Epithelial cell of proximal tubule (primary cell): ENCODE measurements at regions not wholly inside any gene's neighbourhood (a gene's known extent, or its start where the extent isn't known, plus 50 kb on each side); places are given as distances from the start of the nearest gene placed in this dataset.

Source experiments
- DNase-seq: peaks from one replicate; pipeline ENCODE4 v3.0.0-alpha.2; 2011; ENCODE audit warnings: low read depth
- H3K4me3 ChIP-seq: 2 replicates; pipeline ENCODE4 v1.5.1; 2011; ENCODE audit warnings: low read depth, mild to moderate bottlenecking, low read length
- CTCF ChIP-seq: conservative IDR thresholded peaks from 2 replicates; pipeline ENCODE4 v1.5.1; 2012; ENCODE audit warnings: low read depth, mild to moderate bottlenecking, low read length

GRCh38 chr11:15744693-15745092 is 611.7 kb downstream of the SOX6 start:
- no peak for TF ChIP-seq CTCF
- no peak for DNase-seq

GRCh38 chr11:15745266-15745665 is 611.1 kb downstream of the SOX6 start:
- H3K4me3 ChIP-seq = no peak overlapping the region
- no peak for DNase-seq
- no peak for TF ChIP-seq CTCF

More at GRCh38 chr11:15744693-15745092, 611.7 kb downstream of the SOX6 start:
- H3K4me3 ChIP-seq = no peak overlapping the region

- TF ChIP-seq CTCF = no peak
- H3K4me3 ChIP-seq = no peak overlapping the region
- no peak for DNase-seq
These were observed 608.7 kb downstream of the SOX6 start for GRCh38 chr11:15747671-15748070.

GRCh38 chr11:15748132-15748531 is 608.2 kb downstream of the SOX6 start:
- no peak for TF ChIP-seq CTCF
- no peak overlapping the region for H3K4me3 ChIP-seq
- DNase-seq = no peak

GRCh38 chr11:15748741-15749140 is 607.6 kb downstream of the SOX6 start:
- no peak for DNase-seq
- no peak for TF ChIP-seq CTCF
- no peak overlapping the region for H3K4me3 ChIP-seq

GRCh38 chr11:15750535-15751308 is 605.6 kb downstream of the SOX6 start:
- TF ChIP-seq CTCF = no peak
- no peak overlapping the region for H3K4me3 ChIP-seq
- no peak for DNase-seq

- no peak for TF ChIP-seq CTCF
- H3K4me3 ChIP-seq = no peak overlapping the region
- DNase-seq = no peak
These were observed 602.1 kb downstream of the SOX6 start for GRCh38 chr11:15754221-15754620.
